HG03571 (cell line): ENCODE measurements at regions not wholly inside any gene's neighbourhood (a gene's known extent, or its start where the extent isn't known, plus 50 kb on each side); places are given as distances from the start of the nearest gene placed in this dataset.

Experiments
- ATAC-seq: cut with Tn5 transposase; IDR thresholded peaks from one replicate; pipeline ENCODE4 v1.9.1; 2021; ENCODE audit not compliant: unreplicated experiment

- ATAC-seq = no peak
Measured at GRCh38 chr10:131762789-131763696, 137.8 kb upstream of the PPP2R2D start.

GRCh38 chr10:131764929-131765328, 135.9 kb upstream of the PPP2R2D start:
- no peak for ATAC-seq

GRCh38 chr10:131766096-131766495, 134.7 kb upstream of the PPP2R2D start:
- no peak for ATAC-seq

GRCh38 chr10:131767716-131768115, 133.1 kb upstream of the PPP2R2D start:
- ATAC-seq = no peak

GRCh38 chr10:131769571-131770410, 131.0 kb upstream of the PPP2R2D start:
- no peak for ATAC-seq

GRCh38 chr10:131770946-131771633, 129.7 kb upstream of the PPP2R2D start:
- no peak for ATAC-seq

GRCh38 chr10:131771634-131772358, 129.0 kb upstream of the PPP2R2D start:
- no peak for ATAC-seq

- no peak for ATAC-seq
Measured at GRCh38 chr10:131772441-131772840, 128.4 kb upstream of the PPP2R2D start.

GRCh38 chr10:131773370-131774343, 127.2 kb upstream of the PPP2R2D start:
- ATAC-seq = no peak

- no peak for ATAC-seq
Measured at GRCh38 chr10:131774681-131775085, 126.1 kb upstream of the PPP2R2D start.

GRCh38 chr10:131775433-131775832, 125.4 kb upstream of the PPP2R2D start:
- no peak for ATAC-seq

GRCh38 chr10:131775833-131776232, 125.0 kb upstream of the PPP2R2D start:
- ATAC-seq = no peak

GRCh38 chr10:131776496-131776895, 124.3 kb upstream of the PPP2R2D start:
- no peak for ATAC-seq

GRCh38 chr10:131777162-131777561, 123.6 kb upstream of the PPP2R2D start:
- no peak for ATAC-seq

- no peak for ATAC-seq
Measured at GRCh38 chr10:131777921-131778320, 122.9 kb upstream of the PPP2R2D start.

- ATAC-seq = no peak
Measured at GRCh38 chr10:131778385-131778784, 122.4 kb upstream of the PPP2R2D start.

GRCh38 chr10:131778842-131779241, 122.0 kb upstream of the PPP2R2D start:
- no peak for ATAC-seq

- ATAC-seq = no peak
Measured at GRCh38 chr10:131779661-131780394, 121.0 kb upstream of the PPP2R2D start.

- no peak for ATAC-seq
Measured at GRCh38 chr10:131781076-131781475, 119.7 kb upstream of the PPP2R2D start.
